ENCODE measurements at regions not wholly inside any gene's neighbourhood (a gene's known extent, or its start where the extent isn't known, plus 50 kb on each side); places are given as distances from the start of the nearest gene placed in this dataset.
A peak's percentile ranks its signal among the peaks of the same experiment; 100 is the strongest.

DNA sequence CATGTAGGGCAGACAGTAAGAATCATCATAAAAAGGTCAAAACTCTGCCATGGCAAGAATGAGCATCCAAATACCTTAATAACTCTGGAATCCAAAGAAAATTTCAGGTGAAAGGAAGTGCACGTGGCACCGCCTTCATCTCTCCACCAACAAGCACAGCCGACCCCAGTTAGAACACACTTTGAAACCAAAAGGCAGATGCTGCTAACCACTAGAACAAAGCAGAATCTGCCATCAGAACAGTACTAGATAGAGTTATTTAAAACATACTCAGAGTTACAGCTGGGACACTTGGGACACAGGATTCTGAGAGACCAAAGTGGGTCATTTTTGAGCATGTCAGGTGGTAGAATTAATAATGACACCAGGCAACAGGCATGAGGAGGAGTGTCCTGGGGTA, 106.7 kb upstream of the SOD1 start:
- no peaks in the 10 kb centered on the region for H3K9me3 ChIP-seq
- no peak for DNase-seq
- H3K27me3 ChIP-seq, result peaks cover 7% of the 10 kb centered on the region
- no peak overlapping the region for H3K4me3 ChIP-seq
- H3K36me3 ChIP-seq, result no peaks in the 10 kb centered on the region

DNA sequence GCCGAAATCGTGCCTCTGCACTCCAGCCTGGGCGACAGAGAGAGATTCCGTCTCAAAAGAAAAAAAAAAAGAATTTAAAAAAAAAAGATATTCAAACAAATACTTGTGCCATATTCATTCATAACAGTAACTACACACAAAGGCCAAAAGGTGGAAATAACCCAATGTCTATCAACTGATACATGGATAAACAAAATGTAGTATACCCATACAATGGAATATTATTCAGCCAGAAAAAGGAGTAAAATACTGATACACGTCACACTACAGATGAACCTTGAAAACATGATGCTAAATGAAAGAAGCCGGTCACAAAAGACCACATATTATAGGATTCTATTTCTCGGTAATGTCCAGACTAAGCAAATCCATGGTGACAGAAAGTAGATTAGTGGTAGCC, 109.4 kb upstream of the SOD1 start:
- no peak for DNase-seq
- Histone ChIP-seq H3K4me3 (no peak overlapping the region), H3K9me3 (no peaks in the 10 kb centered on the region), H3K27me3 (no peaks in the 10 kb centered on the region), H3K36me3 (no peaks in the 10 kb centered on the region)

DNA sequence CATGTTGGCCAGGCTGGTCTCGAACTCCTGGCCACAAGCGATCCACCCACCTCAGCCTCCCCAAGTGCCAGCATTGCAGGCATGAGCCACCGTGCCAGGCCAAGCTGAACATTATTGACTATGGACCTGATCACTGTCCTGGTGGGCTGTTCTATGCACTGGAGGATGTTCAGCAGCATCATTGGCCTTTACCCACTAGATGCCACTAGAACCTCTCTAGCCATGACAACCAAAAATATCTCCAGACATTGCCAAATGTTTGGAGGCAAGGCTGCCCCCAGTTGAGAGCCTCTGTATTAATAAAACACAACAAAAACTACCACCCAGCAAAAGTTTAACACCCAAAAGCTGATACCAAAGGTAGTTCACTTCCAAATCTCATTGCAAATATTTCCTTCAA, 110.8 kb upstream of the SOD1 start:
- Histone ChIP-seq H3K4me3 (no peak overlapping the region), H3K27me3 (no peaks in the 10 kb centered on the region), H3K9me3 (no peaks in the 10 kb centered on the region), H3K36me3 (no peaks in the 10 kb centered on the region)
- no peak for DNase-seq

DNA sequence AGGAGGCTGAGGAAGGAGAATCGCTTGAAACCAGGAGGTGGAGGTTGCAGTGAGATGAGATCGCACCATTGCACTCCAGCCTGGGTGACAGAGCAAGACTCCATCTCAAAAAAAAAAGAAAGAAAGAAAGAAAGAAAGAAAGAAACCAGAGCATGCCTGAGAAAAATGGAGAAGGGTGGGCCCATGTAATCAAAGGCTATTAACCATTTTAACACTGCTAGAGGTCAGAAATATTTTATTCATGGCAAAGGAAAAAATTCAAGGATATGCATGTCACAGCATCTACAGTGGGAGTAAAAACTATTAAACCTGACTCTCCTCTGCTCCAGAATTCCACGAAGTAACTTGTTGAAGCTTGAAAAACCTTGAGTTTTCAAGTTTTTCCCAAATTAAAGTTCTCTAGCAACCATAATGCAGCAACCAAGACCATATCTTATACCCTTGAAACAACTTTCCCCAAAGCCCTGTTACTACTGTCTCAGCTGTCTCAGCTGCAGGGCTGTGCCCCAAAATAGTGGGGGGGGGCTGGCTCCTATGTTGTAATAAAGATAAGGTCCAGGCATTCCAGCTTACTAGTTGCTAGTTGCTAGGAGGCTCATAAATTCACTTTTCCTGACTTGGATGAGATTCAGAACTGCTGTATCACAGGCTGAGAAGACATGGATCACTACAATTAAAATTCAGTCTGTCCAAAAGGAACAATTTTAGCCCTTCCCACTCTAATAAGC, 112.9 kb upstream of the SOD1 start:
- H3K27me3 ChIP-seq, result no peaks in the 10 kb centered on the region
- H3K9me3 ChIP-seq, result no peaks in the 10 kb centered on the region
- H3K4me3 ChIP-seq, result no peak overlapping the region
- no peaks in the 10 kb centered on the region for H3K36me3 ChIP-seq
- DNase-seq, result no peak

DNA sequence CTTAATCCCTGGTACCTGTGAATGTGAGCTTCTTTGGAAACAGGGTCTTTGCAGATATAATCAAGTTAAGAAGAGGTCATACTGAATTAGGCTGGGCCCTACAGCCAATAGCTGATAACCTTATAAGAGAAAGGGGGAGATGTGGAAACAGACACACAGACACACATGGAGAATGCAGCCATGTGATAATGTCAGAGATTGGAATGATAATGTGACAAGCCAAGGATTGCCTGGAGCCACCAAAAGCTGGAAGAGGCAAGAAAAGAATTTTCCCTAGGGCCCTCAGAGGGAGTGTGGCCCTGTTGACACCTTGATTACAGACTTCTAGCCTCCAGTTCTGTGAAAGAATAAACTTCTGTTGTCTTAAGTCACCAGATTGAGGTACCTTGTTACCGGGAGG, 114.5 kb upstream of the SOD1 start:
- no peak overlapping the region for H3K4me3 ChIP-seq
- H3K36me3 ChIP-seq, result no peaks in the 10 kb centered on the region
- H3K27me3 ChIP-seq, result no peaks in the 10 kb centered on the region
- no peak for DNase-seq
- no peaks in the 10 kb centered on the region for H3K9me3 ChIP-seq

DNA sequence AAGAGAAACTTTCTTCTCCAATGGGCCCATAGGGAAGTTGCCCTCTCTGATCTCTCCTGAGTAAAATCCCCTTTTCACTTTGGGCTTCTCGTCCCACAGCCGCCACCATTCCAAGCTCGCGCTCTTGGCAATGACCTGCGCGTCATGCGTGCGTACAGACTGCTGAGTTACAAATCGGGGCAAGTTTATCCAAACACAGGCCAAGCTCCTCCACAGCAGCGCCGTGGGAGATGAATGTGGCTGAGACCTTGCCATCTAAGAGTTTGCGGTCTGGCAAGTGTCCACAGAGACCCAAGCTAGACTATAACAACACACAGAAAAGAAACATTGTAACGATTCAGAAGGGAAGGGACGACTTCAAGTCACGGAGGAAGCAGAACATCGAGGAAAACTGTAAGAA, 116.3 kb upstream of the SOD1 start:
- H3K27me3 ChIP-seq, result no peaks in the 10 kb centered on the region
- DNase-seq, result peak; percentile 77
- no peaks in the 10 kb centered on the region for H3K9me3 ChIP-seq
- H3K36me3 ChIP-seq, result no peaks in the 10 kb centered on the region
- H3K4me3 ChIP-seq, result no peak overlapping the region; the same call in 1 of the 2 replicates

DNA sequence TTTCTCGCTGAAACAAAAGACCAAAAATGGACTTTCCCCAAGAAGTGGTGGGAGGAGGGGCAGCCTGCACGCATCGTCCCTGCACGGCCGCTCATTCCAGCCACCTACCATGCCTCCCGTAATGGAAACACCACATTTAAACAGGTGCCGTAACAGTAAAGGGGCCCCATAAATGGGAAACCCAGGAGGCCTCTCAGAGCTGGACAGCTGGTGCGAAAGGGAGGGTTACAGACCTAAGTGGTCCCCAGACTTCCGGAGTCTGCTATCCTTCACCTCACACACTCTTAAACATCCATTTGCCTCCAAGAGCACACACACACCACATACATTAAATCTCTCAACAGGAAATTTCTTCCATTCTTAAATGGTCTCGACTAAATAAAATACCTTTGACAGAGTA, 120.7 kb upstream of the SOD1 start:
- H3K9me3 ChIP-seq, result no peaks in the 10 kb centered on the region
- no peak for DNase-seq
- no peaks in the 10 kb centered on the region for H3K36me3 ChIP-seq
- no peak overlapping the region for H3K4me3 ChIP-seq
- H3K27me3 ChIP-seq, result no peaks in the 10 kb centered on the region

DNA sequence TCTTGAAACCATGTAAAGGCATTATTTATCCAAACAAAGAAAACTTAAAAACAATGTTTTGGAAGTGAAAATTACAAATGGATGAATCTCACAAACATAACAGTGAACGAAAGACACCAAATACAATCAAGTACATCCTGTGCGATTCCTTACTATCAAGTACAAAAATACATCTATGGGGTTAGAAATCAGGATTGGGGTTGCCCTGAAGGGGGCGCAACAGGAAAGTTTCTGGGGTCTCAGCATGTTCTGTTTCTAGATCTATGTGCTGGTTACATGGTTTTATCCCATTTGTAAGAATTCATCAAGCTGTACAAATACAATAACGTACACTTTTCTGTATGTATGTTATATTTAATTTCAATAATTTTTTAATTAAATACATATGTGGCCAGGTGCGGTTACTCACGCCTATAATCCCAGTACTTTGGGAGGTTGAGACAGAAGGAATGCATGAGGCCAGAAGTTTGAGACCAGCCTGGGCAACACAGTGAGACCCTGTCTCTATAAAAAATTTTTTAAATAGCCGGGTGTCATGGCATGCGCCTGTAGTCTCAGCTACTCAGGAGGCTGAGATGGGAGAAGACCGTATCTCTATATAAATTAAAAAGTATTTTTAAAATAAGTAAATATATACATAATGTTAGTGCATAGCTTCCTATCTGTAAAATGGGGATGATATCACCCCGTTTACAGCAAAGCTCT, 121.5 kb upstream of the SOD1 start:
- no peaks in the 10 kb centered on the region for H3K36me3 ChIP-seq
- H3K27me3 ChIP-seq, result no peaks in the 10 kb centered on the region
- DNase-seq, result no peak
- no peak overlapping the region for H3K4me3 ChIP-seq
- no peaks in the 10 kb centered on the region for H3K9me3 ChIP-seq

DNA sequence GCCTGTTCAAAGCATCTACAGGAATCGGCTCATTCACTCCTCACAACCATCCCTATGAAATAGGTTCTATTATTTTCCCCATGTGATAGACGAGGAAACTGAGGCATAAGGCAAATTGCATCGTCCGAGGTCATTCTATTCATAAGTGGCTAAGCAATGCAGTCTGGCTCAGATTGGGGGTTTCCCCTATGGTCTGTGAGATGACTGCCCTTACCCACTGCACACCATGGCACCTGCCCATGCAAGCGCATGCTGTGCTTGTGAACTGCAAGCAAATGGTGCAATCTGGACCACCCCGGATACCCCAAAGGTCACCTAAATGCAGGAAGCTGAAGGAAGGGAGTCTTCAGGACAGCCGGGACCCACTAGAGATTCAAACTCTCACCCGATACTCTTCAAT, 123.4 kb upstream of the SOD1 start:
- Histone ChIP-seq H3K9me3 (no peaks in the 10 kb centered on the region), H3K36me3 (no peaks in the 10 kb centered on the region), H3K4me3 (no peak overlapping the region), H3K27me3 (no peaks in the 10 kb centered on the region)
- no peak for DNase-seq

DNA sequence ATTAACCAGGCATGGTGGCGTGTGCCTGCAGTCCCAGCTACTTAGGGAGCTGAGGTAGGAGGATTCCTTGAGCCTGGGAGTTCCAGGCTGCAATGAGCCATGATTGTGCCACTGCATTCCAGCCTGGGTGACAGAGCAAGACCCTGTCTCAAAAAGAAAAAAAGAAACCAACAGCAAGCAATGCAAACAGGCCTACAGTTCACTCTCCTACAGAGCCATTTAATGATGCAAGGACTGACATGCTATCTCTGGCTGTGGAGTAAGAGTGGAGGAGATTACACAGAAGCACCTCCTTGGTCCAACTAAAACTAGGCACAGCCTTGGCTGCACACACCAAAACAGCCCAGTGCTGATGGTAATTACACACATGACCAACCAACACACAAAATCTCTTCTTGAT, 127.5 kb upstream of the SOD1 start:
- no peak for DNase-seq
- Histone ChIP-seq H3K9me3 (no peaks in the 10 kb centered on the region), H3K4me3 (no peak overlapping the region), H3K36me3 (no peaks in the 10 kb centered on the region), H3K27me3 (no peaks in the 10 kb centered on the region)

DNA sequence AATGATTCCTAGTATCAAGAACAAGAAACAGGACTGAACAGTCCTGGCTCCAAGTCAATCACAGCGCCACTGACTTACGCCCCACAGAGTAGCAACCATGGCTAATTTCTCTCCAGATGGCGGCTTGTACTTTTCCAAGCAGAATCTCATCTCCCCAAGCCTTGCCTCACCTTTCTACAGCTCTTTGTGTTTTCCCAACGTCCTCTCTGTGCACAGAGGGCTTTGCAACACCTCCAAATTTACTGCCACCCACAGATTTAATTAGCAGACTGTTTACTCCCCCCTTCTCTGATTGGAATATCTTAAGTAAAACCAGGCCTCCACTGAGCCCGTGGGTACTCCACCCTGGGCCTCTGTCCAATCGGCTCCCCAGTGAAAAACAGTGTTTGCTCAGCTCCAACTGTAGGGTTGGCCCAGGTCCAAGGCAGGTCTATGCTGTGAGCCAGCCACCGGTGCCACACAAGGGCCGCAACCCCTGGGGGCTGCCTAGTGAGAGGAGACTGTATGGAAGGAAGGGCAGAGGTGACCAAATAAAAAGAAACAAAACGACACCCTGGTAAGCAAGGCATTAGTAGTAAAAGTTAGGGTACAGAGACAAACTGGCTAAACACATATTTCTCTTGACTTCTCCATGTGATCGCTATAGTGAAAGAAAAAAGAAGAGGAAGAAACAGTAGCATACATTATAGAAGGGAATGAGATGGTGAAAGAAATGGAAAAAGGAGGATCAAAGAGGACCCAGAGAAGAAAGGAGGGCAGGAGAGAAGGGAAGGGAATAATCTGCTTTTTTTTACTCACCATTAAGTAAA, 128.4 kb upstream of the SOD1 start:
- Histone ChIP-seq H3K36me3 (no peaks in the 10 kb centered on the region), H3K9me3 (no peaks in the 10 kb centered on the region), H3K4me3 (no peak overlapping the region), H3K27me3 (no peaks in the 10 kb centered on the region)
- no peak for DNase-seq

DNA sequence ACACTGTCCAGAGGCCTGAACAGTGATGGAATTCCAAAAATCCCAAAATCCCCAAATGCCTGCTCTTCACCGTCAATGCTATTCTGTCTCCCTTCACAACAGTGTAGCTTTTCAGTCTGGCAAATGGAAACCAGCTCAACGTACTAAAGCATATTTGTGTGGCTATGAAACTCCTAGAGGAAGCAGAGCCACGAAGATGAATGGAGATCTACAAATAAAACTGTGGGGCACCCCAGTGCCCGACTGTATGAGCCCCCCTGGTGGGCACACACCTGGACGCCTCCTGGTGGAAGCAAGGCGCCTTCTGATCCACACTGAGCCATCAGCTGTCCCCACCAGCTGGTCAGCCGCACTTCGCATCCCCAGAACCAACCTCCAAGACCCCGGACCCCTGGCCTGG, 129.1 kb upstream of the SOD1 start:
- Histone ChIP-seq H3K27me3 (no peaks in the 10 kb centered on the region), H3K36me3 (no peaks in the 10 kb centered on the region), H3K4me3 (no peak overlapping the region), H3K9me3 (no peaks in the 10 kb centered on the region)
- DNase-seq, result no peak

DNA sequence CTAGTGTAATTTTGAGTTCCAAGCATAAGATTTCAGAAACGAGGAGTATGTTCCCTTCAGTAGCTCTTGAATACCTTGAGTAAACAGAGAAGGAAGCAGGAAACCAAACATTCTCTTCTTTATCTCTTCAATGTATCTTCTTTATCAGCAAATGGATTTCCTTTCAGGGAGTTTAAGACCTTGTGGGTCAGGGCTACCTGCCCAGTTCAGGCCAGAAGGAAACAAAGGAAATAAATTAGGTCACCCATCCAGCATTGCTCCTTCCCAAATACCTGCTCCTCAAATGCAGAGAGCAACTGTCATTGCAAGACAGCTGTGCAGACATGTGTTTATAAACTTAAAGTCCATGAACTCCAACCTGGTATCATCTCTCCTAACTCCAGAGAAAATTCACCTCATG, 130.1 kb upstream of the SOD1 start:
- no peak for DNase-seq
- Histone ChIP-seq H3K27me3 (no peaks in the 10 kb centered on the region), H3K4me3 (no peak overlapping the region), H3K36me3 (no peaks in the 10 kb centered on the region), H3K9me3 (no peaks in the 10 kb centered on the region)

DNA sequence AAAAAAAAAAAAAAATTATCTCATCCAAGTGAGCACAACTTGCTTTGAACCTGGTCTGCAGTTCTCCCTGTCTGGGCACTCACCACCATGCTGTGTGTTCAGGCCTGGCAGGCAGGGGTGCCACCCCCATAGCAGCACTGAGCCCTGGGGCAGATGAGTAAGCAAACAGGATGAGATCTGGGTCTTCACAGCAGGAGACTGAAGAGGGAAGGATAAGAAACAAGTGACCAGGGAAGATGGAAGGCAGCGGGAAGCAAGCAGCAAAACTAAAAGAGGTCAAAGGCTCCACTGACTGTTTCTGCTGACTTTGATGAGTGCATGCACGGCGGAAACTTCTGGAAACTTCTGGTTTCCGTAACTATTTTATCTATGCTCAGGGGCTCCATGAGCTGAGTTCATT, 133.5 kb upstream of the SOD1 start:
- peak; percentile 70 for DNase-seq
- Histone ChIP-seq H3K27me3 (no peaks in the 10 kb centered on the region), H3K4me3 (no peak overlapping the region), H3K36me3 (no peaks in the 10 kb centered on the region), H3K9me3 (no peaks in the 10 kb centered on the region)

DNA sequence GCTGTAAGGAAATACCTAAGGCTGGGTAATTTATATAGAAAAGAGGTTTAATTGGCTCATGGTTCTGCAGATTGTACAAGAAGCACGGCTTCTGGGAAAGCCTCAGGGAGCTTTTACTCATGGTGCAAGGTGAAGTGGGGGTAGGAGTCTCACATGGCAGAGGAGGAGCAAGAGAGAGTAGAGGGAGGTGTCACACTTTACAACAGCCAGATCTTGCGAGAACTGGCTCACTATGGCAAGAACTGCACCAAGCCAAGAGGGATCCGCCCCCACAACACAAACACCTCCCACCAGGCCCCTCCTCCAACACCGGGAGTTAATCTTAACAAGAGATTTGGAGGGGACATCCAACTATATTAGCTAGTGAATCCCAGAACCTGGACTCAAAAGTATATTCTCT, 135.4 kb upstream of the SOD1 start:
- Histone ChIP-seq H3K36me3 (no peaks in the 10 kb centered on the region), H3K4me3 (no peak overlapping the region), H3K9me3 (no peaks in the 10 kb centered on the region), H3K27me3 (no peaks in the 10 kb centered on the region)
- DNase-seq, result no peak

DNA sequence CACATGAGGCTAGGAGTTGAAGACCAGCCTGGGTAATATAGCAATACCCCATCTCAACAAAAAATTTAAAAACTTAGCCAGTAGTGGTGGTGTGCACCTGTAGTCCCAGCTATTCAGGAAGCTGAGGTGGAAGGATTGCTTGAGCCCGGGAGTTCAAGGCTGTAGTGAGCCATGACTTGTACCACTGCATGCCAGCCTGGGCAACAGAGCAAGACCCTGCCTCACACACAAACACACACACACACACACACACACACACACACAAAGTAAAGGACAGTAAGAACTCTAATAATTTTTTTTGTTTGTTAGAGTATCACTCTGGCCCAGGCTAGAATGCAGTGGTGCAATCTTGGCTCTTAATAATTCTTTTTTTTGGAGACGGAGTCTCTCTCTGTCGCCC, 138.0 kb upstream of the SOD1 start:
- H3K36me3 ChIP-seq, result no peaks in the 10 kb centered on the region
- no peaks in the 10 kb centered on the region for H3K9me3 ChIP-seq
- H3K27me3 ChIP-seq, result no peaks in the 10 kb centered on the region
- no peak for DNase-seq
- no peak overlapping the region for H3K4me3 ChIP-seq

DNA sequence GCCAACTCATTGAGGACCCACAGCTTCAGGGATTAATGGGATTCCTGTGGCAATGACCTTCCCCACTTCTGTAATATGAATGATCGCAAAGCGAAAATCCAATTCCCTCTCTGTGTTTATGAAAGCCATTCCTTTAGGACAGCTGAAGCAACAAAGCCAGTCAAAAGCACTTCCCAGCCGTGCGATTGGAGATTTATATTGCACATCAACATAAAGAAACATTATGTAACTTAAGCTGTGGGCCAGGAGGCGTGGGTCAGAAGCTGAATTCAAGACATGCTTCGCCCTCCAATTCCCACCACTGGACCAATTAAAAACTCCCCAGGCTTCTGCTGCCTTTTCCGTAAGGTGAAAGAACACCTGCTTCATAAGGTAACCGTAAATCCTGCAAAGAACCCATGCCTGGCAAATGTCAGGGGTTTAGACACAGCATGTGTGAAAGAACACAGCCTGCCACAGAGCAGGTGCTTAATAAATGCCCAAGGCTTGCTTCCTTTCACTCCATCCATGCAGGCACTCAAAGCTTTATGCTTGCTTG, 138.9 kb upstream of the SOD1 start:
- Histone ChIP-seq H3K9me3 (no peaks in the 10 kb centered on the region), H3K36me3 (no peaks in the 10 kb centered on the region), H3K27me3 (no peaks in the 10 kb centered on the region), H3K4me3 (no peak overlapping the region)
- no peak for DNase-seq
